DMS 273 (cell line): ENCODE measurements at regions not wholly inside any gene's neighbourhood (a gene's known extent, or its start where the extent isn't known, plus 50 kb on each side); places are given as distances from the start of the nearest gene placed in this dataset.

ENCODE experiments used
- DNase-seq: peaks from one replicate; lab custom pipeline; 2025; ENCODE audit not compliant: unreplicated experiment; lab: John Stamatoyannopoulos, UW

DNA sequence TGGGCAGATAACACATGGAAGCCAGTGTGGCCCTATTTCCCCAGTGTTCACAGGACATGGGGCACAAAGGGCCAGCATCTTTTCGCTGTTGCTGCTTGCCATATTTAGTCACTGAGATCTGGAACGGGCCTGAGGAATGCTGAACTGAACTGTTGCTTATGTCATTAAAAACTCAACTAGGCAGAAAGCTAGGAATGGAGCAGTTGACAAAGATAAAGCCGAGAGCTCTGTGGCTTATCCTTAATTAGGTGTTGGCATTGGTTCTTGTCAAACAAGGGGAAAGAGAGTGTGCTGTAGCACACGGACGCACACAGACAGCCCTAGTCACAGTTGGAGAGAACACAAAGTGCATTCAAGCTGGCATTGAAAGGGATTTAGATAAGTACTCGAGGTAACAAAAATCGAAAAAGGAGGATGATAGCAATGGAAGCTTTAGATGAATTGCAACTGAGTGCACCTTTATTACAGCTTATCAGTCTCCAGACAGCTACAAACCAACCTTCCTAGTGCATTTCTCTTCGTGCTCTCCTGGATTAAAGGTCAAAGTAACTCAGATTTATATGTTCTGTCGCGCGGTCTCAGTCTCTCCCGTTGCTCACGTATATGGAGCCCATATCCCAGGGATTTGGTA is 450.2 kb upstream of the ZNF608 start:
- peak; percentile 34 for DNase-seq

DNA sequence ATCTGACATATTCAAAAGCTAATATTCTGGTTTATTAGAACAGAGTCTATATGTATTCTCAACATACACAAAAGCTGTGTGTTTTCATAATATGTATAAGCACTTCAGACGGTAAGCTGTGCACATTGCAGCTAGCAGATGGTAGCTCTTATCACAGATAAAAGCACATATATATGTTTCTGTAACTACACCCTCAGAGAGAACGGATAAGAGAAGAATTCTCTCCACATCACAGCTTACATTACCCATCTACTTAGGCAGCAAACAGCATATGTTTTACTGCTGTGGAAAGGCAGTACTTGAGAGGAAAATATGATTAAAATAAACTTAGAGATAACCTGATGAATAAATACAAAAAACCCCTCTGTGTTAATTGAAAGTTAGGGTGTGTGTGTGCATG is 450.9 kb upstream of the ZNF608 start:
- peak; percentile 56 for DNase-seq

DNA sequence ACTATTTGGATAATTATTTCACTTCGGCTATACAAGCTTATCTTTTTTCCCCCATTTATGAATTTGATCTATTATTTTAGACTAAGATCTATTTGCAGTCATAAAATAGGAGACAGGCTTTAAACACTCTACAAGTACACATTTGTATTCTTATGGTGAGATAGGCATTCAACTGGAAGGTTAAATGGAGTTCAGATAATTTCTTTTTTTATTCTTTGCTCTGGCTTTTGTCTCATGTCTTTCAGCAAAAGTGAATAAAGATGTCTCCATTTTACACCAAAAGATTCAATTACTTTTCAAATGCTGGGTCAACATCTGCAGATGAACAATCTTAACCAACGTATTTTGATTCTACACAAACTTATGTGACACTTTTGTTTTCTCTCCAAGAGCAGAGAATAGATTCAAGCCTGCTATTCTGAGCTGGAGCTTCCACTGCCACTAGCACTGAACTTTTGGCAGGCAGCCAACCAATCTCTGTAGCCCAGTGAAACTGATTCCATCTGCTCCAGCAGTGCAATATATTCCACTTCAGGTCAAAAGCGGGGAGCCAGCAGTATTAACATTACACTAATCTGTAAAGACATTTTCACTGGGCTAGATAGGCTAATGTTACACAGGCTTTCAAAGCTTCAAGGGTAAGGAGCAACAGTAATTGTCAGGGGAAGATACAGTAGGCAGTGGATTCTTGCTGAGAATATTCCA is 452.0 kb upstream of the ZNF608 start:
- DNase-seq: peak; percentile 98

DNA sequence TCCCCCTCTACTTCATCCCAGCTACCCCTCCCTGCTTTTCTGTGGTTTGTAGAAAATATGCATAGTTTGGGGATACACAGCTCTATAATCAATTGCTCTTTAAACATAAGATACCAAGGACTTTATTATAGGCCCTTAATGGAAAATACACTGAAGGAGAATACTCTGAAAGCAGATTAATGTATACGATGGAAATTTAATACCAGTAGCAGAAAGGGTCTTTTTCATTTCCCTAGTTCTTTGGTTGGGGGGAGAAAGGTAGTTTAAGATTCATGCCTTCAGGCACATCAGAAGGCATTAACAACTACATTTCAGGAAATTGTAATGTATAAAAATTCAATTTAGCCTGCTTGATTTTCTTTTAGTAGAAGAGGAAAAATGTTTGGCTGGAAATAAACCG is 452.9 kb upstream of the ZNF608 start:
- DNase-seq: no peak

DNA sequence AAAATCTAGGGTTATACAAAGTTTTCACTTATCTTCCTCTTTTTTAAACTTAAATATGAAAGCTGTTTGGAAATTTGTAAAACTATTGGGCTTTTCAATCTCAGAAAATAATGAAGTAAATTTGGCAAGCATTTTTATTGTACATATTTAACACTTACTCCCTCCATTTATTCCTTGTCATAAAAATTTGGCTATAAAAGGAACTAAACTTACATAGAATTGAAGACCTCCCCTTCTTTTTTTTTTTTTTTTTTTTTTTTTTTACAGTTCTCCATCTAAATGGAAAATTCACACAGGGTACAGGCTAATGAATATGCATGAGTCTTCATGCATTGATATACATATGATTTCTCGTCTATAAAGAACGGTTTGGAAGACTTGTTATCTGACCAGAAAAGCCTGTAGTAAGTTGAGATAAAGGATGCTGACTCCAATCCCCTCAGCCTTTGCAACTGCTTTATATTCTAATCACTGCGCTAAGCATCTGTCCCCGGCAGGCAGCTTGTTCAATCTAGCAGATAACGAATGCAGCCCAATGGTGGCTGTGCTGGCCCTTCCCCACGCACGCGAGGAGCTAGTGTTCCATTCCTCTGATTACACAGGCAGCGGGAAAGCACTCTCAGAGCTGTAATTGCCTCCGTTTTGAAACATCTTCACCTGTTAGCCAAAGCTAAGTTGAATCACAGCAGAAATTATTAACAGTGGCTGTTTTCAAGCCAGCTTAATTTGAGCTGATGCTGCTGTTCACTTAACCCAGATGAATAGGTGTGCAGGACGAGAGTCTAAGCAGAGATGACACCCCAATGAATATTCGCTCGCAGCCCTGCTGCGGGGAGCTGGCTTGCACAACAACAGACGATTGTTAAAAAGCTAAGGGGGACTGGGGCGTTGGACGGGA is 453.8 kb upstream of the ZNF608 start:
- peak; percentile 88 for DNase-seq

DNA sequence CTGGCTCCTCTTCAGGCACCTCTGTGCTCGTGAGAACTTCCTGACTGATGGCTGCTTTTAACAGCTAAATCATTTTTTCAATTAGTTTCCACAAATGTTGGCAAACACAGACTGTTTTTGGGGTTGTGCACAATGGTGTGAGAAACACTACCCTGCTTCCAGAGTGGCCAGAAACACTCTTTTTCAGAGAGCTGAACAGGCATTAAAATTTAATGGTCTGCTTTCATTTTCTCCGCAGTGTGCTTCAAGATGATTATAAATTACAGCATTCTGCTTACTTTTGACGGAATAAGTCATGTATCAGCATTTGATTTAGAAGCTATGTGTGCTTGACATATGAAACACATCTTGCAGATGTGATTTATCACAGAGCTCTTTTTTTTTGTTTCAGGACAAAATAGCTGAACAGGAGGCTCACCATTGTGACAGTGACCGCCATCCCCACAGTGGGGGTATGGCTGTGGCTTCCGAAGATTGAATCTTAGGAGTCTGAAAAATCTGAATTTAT is 454.5 kb upstream of the ZNF608 start:
- no peak for DNase-seq

DNA sequence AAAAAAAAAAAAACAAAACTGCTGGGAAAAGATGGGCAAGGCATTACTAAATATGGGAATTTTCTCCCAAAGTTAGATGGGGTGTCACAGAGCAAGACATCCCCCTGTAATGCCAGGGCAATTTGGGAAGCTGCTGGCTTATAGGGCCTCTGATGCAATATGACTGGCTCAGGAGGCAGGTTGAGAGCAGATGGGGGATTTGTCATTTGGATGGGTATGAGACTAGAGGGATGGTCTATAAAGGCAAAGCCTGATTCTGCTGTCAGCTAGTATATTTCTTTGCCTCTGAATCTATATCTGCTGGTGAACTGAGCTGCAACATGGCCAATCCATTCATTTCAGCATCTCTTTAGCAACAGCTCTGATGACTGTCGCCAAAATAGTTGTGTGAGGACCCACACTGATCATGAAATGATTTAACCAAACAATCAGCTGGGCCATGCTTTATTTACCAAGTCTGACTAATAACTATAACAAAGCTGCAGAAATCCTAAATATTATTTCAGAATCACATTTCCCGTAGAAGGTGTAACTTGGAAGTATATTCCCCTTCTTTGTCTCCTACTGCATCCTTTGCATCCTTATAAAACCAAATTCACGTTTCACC is 455.1 kb upstream of the ZNF608 start:
- peak; percentile 55 for DNase-seq

DNA sequence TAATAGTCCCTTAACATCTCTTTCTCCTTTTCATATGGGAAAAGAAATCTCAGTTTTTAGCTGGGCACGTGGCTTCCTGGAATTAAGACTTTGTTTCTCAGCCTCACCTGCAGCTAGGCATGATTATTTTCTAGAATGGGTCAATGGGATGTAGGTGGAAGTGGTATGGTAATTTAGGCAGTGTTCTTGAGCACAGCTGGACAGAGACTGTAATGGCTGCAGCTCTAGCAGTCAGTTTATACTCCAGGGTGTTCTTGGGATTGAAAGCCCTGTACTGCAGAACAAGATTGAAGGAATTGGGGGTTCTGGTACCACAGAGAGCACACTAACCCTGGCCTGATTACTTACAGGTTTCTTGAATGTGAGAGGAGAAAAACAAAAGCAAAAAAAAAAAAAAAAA is 455.9 kb upstream of the ZNF608 start:
- no peak for DNase-seq

DNA sequence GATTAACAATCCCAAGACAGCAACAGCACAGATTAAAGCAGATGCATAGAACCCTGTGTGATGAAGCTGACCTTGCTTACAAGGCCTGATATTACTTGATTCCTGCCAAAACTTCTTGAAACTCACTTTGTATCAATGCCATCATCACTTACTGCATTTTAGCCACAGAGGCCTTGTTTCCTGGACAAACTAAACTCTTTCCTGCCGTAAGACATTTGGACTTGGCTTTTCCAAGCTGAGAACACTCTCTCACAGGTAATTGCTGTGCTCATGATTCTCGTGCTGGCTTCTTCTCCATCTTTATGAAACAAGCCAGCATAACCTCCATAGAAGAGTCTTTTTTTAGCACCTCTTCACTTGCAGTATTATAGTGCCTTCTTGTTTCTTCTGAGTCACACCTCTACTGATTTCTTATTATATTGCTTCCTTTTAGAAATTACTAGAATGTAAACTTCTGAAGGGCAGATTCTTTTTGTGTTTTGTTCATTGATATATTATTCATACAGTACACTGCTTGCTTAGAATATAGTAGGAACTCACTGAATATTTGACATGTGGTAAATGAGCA is 456.5 kb upstream of the ZNF608 start:
- no peak for DNase-seq

DNA sequence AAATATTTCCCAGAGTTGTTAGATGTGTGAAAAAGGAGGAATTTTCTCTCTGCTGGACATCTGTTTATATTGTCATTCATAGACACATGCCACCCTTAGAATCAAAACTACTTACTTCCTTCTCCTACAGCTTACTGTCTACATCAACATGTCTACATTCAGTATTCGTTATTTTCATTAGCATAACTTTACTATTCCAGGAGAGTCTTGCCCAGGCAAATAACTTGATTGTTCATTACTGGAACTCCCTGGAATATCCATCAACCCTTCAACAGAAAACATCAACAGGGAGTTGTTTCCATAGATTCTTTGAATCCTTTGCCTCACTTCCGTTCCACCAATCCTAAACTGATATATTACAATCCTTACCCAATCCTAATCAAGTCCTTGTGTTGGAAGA is 457.5 kb upstream of the ZNF608 start:
- no peak for DNase-seq

DNA sequence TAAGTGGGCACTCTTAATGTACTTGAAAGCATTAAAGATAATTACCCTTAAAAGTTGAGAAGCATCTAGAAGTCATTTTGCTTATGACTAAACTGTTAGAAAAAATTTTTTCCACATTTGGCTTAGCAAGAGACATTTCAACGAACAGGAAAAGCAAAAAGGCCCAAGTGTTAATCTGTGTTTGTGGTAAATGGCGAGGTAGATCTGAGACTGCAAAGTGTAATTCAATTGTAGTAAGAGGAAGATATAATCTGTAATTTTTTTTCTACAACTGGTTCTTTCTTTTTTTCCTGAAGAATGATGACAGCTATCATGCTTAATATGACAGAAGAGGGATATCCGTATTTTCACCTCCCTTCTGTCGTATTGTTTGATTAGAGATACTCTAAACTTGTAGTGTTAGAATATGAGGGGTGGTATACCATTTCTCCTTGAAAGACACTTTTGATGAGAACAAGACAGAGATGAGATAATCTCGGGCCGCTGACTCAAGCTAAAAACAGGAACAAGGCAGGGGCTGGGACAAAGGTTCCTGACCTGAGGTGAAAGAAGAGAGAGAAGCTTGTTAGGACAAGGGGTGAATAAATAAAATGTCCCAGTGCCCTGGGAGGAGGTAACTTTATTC is 459.3 kb upstream of the ZNF608 start:
- DNase-seq: no peak

DNA sequence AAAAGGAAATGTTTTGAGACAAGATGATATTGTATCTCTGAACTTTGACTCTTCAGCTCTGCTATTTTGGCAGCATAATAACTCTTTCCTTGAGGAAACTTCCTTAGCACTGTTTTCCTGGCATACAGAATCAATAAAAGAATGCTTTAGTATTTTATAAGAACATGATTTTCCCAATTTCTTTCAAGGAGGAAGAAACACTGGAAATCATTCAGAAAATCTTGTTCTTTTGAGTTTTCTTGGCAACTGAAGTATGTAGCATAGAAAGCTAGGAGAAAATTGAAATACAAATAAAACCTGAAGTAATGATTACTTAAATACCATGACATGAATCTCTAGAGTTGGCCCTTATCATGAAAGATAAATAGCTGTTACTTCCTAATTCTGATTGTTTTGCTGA is 461.4 kb upstream of the ZNF608 start:
- DNase-seq: no peak

DNA sequence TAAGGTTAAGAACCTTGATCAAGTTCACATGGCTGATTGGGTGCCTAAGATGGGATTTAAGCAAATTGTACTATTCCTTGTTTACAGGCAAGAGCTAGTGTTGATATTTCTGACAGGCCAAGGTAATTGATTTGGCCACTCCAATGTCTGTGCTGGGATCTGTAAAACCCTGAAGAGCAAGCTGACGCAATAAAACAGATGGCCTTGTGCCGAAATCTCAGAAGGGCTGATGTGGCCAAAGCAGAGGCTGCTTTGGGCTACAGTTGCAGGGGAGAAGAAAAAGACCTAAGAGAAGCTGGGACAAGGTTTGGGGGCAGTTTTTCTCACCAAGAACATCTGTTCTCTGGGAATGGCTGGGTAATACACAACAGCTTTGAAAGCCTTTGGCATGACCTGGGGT is 463.2 kb upstream of the ZNF608 start:
- DNase-seq: peak; percentile 87

DNA sequence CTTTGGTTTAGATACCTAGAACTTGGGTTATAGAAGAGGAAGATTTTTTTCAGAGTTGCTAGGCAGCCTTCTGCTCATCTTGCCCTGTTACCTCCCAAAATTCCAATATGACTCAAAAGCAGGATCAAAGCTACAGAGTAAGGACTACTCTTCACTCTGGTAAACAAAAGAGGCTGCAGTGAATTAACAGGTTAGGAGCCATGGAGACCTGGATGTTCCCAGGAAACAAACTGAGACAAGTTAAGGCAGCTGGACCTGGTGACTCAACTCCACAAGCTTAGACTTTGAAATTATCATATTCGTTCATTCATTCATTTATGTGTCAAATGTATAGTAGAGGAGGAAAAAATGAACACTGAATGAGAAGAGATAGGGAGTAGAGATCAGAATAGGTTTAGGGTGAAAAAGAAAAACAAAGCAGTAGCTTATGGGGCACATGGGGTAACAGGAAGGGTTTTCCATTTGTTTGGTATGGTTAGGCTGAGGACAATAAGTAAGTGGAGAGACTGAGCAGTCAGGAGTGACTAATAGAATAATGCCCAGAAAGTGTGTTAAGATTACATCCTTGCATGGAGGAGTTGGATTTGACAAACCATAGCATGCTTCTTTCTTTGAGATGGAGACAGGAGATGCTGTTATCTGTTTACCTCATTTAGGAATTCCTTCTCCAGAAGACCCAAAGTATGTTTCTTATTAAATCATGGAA is 464.0 kb upstream of the ZNF608 start:
- DNase-seq: peak; percentile 64

DNA sequence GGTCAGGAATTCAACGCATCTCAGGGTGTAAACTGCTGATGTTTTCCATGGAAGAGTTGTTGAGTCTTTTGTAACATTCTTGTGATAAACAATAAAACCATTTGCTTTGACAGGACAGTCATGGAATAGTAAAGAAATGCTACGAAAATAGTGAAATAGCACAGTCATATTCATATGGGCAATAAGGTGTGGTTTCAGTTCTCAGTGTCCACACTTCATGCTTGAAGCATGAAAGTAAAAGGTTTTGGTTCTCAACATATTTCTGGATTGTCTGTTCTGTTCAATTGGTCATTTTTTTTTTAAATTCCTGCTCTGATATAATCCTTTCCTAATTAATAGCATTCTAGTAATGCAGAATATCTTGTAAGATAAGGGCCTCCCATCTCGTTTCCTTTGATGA is 467.6 kb upstream of the ZNF608 start:
- no peak for DNase-seq

DNA sequence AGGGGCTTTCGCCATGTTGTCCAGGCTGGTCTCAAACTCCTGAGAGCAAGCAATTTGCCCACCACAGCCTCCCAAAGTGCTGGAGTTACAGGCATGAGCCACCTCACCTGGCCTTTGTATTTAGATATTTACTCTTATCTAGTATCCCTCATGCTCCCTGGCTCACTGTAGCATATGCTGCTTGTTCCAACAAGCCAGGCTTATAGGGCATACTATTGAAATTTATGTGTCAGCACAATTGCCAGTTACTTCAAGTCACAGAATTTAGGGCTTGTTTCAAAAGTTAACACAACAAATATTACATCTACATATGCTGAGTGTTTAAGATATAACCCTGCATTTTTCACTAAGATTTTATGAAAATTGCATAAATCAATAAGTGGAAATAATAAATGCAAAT is 469.2 kb upstream of the ZNF608 start:
- DNase-seq: no peak

DNA sequence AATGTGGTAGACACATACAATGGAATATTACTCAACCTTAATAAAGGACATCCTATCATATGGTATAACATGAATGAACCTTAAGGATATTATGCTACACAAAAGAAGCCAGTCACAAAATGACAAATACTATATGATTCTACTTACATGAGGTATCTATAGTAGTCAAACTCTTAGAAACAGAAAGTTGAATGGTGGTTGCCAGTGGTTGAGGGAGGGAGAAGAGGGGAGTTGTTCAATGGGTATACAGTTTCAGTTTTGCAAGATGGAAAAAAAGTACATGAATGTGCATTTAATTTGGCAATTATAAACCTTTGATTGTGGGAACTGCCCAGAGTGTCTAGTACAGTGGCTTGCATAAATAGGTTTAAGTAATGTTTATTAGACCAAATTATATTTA is 473.3 kb upstream of the ZNF608 start:
- DNase-seq: no peak

DNA sequence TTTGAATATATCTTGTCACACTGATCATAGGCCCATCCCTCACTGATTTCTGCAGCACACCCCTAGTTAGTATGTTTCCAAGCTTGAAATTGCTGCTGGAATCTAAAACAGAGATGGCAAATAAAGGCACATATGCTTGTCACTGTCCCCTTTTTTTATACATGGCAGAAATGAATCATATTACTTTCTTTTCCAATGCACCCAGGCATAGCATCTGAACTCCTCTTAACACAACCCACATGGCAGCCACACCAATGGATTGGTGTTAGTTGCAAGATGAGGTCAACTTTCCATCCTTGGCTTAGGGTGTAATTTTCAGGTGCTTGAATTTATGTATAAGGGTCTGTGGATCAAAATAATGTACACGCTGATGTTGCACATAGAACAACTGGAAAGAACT is 473.8 kb upstream of the ZNF608 start:
- no peak for DNase-seq

DNA sequence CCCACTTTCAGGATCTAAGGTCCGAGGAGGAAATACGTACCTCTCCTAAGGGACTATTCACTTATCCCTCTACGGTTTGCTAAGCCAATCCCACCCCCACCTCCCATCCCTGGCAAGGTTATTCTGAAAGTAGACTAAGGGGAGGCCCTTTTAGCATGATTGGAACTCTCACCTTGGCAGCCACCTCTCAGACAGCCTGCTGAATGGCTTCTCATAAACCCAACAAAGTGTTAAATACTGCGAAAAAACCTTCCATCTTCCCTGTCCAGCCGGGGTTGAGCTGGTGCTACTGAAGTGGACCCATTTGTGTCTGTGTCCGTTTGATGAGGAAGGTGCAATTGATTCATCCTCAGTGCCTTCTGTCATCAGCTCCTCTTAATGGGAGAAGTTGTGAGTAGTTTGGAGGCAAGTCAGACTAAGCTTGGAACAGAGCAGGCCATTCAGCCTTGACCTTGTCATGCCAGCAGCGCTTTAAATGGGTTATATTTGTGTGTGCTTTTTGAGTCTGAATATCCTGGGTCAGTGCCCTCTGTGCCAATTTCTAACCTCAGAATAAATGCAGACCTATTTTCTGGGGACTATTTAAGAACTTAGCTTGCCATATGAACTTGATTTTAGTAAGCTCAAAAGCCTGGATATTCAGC is 476.3 kb upstream of the ZNF608 start:
- no peak for DNase-seq

DNA sequence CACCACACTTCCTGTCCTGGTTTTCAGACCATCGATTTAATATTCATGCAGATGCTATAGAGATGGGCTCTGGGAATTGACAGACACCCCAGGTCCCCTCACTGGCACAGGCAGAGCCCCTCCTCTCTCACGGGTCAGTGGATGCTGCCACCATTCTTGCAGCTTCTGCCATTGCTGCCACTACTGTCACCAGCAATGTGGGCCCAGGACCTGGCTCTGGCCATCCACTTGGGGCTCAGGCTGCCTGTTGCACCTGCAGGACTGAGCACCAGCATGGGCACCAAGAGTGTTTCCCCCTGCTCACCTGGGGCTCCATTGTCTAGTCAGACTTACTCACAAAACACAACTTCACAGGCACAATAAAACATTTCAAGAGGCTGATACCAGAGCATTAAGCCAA is 479.0 kb upstream of the ZNF608 start:
- DNase-seq: no peak
